ENCODE measurements at regions not wholly inside any gene's neighbourhood (a gene's known extent, or its start where the extent isn't known, plus 50 kb on each side); places are given as distances from the start of the nearest gene placed in this dataset.

GRCh38 chr15:38071211-38071972 lies 137.0 kb downstream of the TMCO5A start:
- no peaks in the 10 kb centered on the region for H3K9me3 ChIP-seq (ENCODE audit: low read length)
- no peak overlapping the region for H3K4me3 ChIP-seq (ENCODE audit: low read length)
- H3K9ac ChIP-seq (ENCODE audit: low read length) = no peak overlapping the region
- no peaks in the 10 kb centered on the region for H3K27me3 ChIP-seq (ENCODE audit: insufficient read depth, low read depth, low read length)
- H3F3A ChIP-seq (ENCODE audit: insufficient read depth, low read length, poor library complexity, severe bottlenecking) = peaks cover 11% of the 10 kb centered on the region
- no peak overlapping the region for H3K4me2 ChIP-seq (ENCODE audit: low read length)
- no peaks in the 10 kb centered on the region for H3K36me3 ChIP-seq (ENCODE audit: insufficient read depth, low read length)
- TF ChIP-seq, protein P1, sequence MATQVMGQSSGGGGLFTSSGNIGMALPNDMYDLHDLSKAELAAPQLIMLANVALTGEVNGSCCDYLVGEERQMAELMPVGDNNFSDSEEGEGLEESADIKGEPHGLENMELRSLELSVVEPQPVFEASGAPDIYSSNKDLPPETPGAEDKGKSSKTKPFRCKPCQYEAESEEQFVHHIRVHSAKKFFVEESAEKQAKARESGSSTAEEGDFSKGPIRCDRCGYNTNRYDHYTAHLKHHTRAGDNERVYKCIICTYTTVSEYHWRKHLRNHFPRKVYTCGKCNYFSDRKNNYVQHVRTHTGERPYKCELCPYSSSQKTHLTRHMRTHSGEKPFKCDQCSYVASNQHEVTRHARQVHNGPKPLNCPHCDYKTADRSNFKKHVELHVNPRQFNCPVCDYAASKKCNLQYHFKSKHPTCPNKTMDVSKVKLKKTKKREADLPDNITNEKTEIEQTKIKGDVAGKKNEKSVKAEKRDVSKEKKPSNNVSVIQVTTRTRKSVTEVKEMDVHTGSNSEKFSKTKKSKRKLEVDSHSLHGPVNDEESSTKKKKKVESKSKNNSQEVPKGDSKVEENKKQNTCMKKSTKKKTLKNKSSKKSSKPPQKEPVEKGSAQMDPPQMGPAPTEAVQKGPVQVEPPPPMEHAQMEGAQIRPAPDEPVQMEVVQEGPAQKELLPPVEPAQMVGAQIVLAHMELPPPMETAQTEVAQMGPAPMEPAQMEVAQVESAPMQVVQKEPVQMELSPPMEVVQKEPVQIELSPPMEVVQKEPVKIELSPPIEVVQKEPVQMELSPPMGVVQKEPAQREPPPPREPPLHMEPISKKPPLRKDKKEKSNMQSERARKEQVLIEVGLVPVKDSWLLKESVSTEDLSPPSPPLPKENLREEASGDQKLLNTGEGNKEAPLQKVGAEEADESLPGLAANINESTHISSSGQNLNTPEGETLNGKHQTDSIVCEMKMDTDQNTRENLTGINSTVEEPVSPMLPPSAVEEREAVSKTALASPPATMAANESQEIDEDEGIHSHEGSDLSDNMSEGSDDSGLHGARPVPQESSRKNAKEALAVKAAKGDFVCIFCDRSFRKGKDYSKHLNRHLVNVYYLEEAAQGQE (IDR thresholded peaks at IDR 0.05; ENCODE audit: borderline replicate concordance) = no peak
- H3K79me2 ChIP-seq (replicated peaks; ENCODE audit: insufficient read depth, low read length) = no peaks in the 10 kb centered on the region
- no peak overlapping the region for H3K27ac ChIP-seq (ENCODE audit: low read length)
- no peak overlapping the region for H2AFZ ChIP-seq (ENCODE audit: low read depth, low read length)
- no peaks in the 10 kb centered on the region for H3K9me2 ChIP-seq (ENCODE audit: insufficient read depth, low read length)
- H4K20me1 ChIP-seq (ENCODE audit: insufficient read depth) = no peaks in the 10 kb centered on the region

GRCh38 chr15:38072007-38072347 lies 137.5 kb downstream of the TMCO5A start:
- Histone ChIP-seq H3K4me2 (ENCODE audit: low read length) (no peak overlapping the region), H3K4me3 (ENCODE audit: low read length) (peak overlapping the region; percentile 66), H3F3A (ENCODE audit: insufficient read depth, low read length, poor library complexity, severe bottlenecking) (peaks cover 11% of the 10 kb centered on the region), H3K9ac (ENCODE audit: low read length) (peak overlapping the region; percentile 65), H3K79me2 (replicated peaks; ENCODE audit: insufficient read depth, low read length) (no peaks in the 10 kb centered on the region), H3K27me3 (ENCODE audit: insufficient read depth, low read depth, low read length) (no peaks in the 10 kb centered on the region), H3K9me3 (ENCODE audit: low read length) (no peaks in the 10 kb centered on the region), H4K20me1 (ENCODE audit: insufficient read depth) (no peaks in the 10 kb centered on the region), H3K27ac (ENCODE audit: low read length) (peak overlapping the region; percentile 35), H2AFZ (ENCODE audit: low read depth, low read length) (peak overlapping the region; percentile 18), H3K9me2 (ENCODE audit: insufficient read depth, low read length) (no peaks in the 10 kb centered on the region), H3K36me3 (ENCODE audit: insufficient read depth, low read length) (no peaks in the 10 kb centered on the region)
- TF ChIP-seq EP300 (conservative IDR thresholded peaks at IDR 0.05; ENCODE audit: poor library complexity, severe bottlenecking) (no peak), MXI1 (conservative IDR thresholded peaks at IDR 0.05; ENCODE audit: poor library complexity, severe bottlenecking) (no peak), RAD21 (conservative IDR thresholded peaks at IDR 0.05) (no peak), CTCF (IDR thresholded peaks at IDR 0.05; ENCODE audit: poor library complexity, severe bottlenecking) (no peak), POLR2AphosphoS5 (IDR thresholded peaks at IDR 0.05) (no peak), EZH2 (IDR thresholded peaks at IDR 0.05; ENCODE audit: borderline replicate concordance, insufficient read depth, low read length, poor library complexity, severe bottlenecking) (no peak), TAF1 (IDR thresholded peaks at IDR 0.05; ENCODE audit: low read depth) (no peak), SMC3 (conservative IDR thresholded peaks at IDR 0.05; ENCODE audit: poor library complexity) (no peak)
- TF ChIP-seq, protein P1 (IDR thresholded peaks at IDR 0.05; ENCODE audit: borderline replicate concordance) = no peak

Data from neural cell (in vitro differentiated cells).